Keratinocyte (primary cell): ENCODE measurements at regions not wholly inside any gene's neighbourhood (a gene's known extent, or its start where the extent isn't known, plus 50 kb on each side); places are given as distances from the start of the nearest gene placed in this dataset.

Experiments
- DNase-seq: peaks from one replicate; pipeline ENCODE4 v3.0.0-alpha.2; 2011; ENCODE audit warnings: low read depth, missing footprints, low spot score
- FAIRE-seq: peaks from 2 replicates; lab custom pipeline; 2011; peaks lifted over from hg19 to GRCh38; lab: Jason Lieb, UNC
- H2AFZ ChIP-seq: 2 replicates; pipeline ENCODE4 v1.6.0; 2012; ENCODE audit warnings: low read length, control low read depth, inconsistent platforms; ENCODE audit not compliant: control insufficient read depth
- H3K27ac ChIP-seq: 2 replicates; pipeline ENCODE4 v1.5.1; 2011; ENCODE audit warnings: low read length; ENCODE audit not compliant: control insufficient read depth, insufficient read depth
- H3K27me3 ChIP-seq: 3 replicates; pipeline ENCODE4 v1.6.0; 2011; ENCODE audit warnings: low read length; ENCODE audit not compliant: control insufficient read depth, insufficient read depth; ENCODE audit errors: extremely low read depth
- H3K36me3 ChIP-seq, 2 experiments: 2 replicates in 1 of 2; 3 replicates in 1 of 2; pipeline ENCODE4 v1.5.1; 2011; ENCODE audit warnings: low read length in 2 of 2, mild to moderate bottlenecking in 1 of 2; ENCODE audit not compliant: control insufficient read depth in 2 of 2, insufficient read depth in 2 of 2; ENCODE audit errors: extremely low read depth in 1 of 2
- H3K4me1 ChIP-seq: 3 replicates; pipeline ENCODE4 v1.5.1; 2011; ENCODE audit warnings: low read length; ENCODE audit not compliant: control insufficient read depth, insufficient read depth; ENCODE audit errors: extremely low read depth
- H3K4me2 ChIP-seq: 3 replicates; pipeline ENCODE4 v1.6.0; 2011; ENCODE audit warnings: low read depth, low read length; ENCODE audit not compliant: control insufficient read depth, insufficient read depth; ENCODE audit errors: extremely low read depth
- H3K4me3 ChIP-seq, 3 experiments: fragments of 200-600 bp in 1 of 3; sonication (generic) in 1 of 3; 2 replicates in 2 of 3; 3 replicates in 1 of 3; pipeline ENCODE4 v1.5.1; 2011 to 2016; ENCODE audit warnings: low read length in 3 of 3, mild to moderate bottlenecking in 3 of 3, control low read depth in 2 of 3, inconsistent platforms in 1 of 3, low read depth in 1 of 3, mixed read lengths in 1 of 3, mixed run types in 1 of 3, moderate library complexity in 1 of 3; ENCODE audit not compliant: control insufficient read depth in 2 of 3, insufficient read depth in 2 of 3; ENCODE audit errors: extremely low read depth in 1 of 3
- H3K79me2 ChIP-seq: 2 replicates; pipeline ENCODE4 v1.6.0; 2012; ENCODE audit warnings: low read length; ENCODE audit not compliant: control insufficient read depth, insufficient read depth
- H3K9ac ChIP-seq: 3 replicates; pipeline ENCODE4 v1.6.0; 2011; ENCODE audit warnings: low read length; ENCODE audit not compliant: control insufficient read depth, insufficient read depth; ENCODE audit errors: extremely low read depth
- H3K9me1 ChIP-seq: 3 replicates; pipeline ENCODE4 v1.6.0; 2011; ENCODE audit warnings: low read length; ENCODE audit not compliant: control insufficient read depth, insufficient read depth; ENCODE audit errors: extremely low read depth
- H3K9me3 ChIP-seq: 2 replicates; pipeline ENCODE4 v1.5.1; 2012; ENCODE audit warnings: low read depth, low read length; ENCODE audit not compliant: control insufficient read depth
- H4K20me1 ChIP-seq: 3 replicates; pipeline ENCODE4 v1.6.0; 2011; ENCODE audit warnings: low read length; ENCODE audit not compliant: control insufficient read depth, insufficient read depth; ENCODE audit errors: extremely low read depth
- CTCF ChIP-seq, 3 experiments: IDR thresholded peaks in 1 of 3; conservative IDR thresholded peaks in 1 of 3; optimal IDR thresholded peaks in 1 of 3; 2 replicates in 2 of 3; 3 replicates in 1 of 3; pipeline versions ENCODE3 to v1.5.1; 2011; ENCODE audit warnings: low read length in 3 of 3, mild to moderate bottlenecking in 3 of 3, moderate library complexity in 2 of 3, control low read depth in 1 of 3, inconsistent platforms in 1 of 3; ENCODE audit not compliant: insufficient read depth in 2 of 3; ENCODE audit errors: extremely low read depth in 1 of 3
- EZH2 ChIP-seq: IDR thresholded peaks from one replicate; pipeline ENCODE4 v1.6.1; 2012; ENCODE audit warnings: inconsistent platforms, mild to moderate bottlenecking, low read length, moderate library complexity
- dilution Hi-C: fragments of 300-500 bp; cut with MboI; formaldehyde crosslinking; loops from one replicate; pipeline ENCODE4 v1.7.0; 2020; ENCODE audit warnings: low sequenced_read_pairs; ENCODE audit not compliant: extremely low pct_ligation_motif_present

DNA sequence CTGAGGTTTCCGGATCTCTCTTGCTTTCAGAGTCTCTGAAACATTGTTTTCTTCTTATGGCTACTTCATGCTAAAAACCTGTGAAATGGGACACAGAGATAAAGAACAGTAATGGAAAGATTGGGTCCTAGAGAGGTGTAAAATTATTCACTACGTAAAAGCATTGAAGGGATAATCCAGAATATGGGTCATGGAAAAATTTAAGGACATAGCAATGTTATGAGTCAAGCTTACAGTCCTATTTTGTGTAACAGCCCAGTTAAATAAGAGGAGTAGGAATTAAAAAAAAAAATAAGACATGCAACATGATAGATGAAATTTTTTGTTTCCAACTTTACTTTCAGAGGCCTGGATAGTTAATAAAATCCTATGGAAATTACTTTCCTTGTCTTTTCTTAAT lies 61.9 kb upstream of the ELL2 start:
- H3K9me3 ChIP-seq = no peaks in the 10 kb centered on the region
- dilution Hi-C loops = no loop called here
- TF ChIP-seq EZH2 (no peak), CTCF (optimal IDR thresholded peaks at IDR 0.05 in 1 of 3, IDR thresholded peaks at IDR 0.05 in 1 of 3, conservative IDR thresholded peaks at IDR 0.05 in 1 of 3; ENCODE audit: extremely low read depth in 1 of 3, insufficient read depth in 2 of 3, low read length in 3 of 3) (no peak)
- H3K4me1 ChIP-seq = peaks cover 54% of the 10 kb centered on the region
- H3K36me3 ChIP-seq = no peaks in the 10 kb centered on the region
- H3K4me2 ChIP-seq = peak overlapping the region; percentile 48
- peak overlapping the region; percentile 23 for H2AFZ ChIP-seq
- H3K9ac ChIP-seq = no peak overlapping the region
- FAIRE-seq (peak; percentile 66), DNase-seq (no peak)
- H3K79me2 ChIP-seq = no peaks in the 10 kb centered on the region
- H3K9me1 ChIP-seq = no peaks in the 10 kb centered on the region
- peak overlapping the region; percentile 97 for H3K27ac ChIP-seq
- H4K20me1 ChIP-seq = no peaks in the 10 kb centered on the region
- no peaks in the 10 kb centered on the region for H3K27me3 ChIP-seq
- peak overlapping the region in 1 of 3 experiments; percentile 23 for H3K4me3 ChIP-seq

DNA sequence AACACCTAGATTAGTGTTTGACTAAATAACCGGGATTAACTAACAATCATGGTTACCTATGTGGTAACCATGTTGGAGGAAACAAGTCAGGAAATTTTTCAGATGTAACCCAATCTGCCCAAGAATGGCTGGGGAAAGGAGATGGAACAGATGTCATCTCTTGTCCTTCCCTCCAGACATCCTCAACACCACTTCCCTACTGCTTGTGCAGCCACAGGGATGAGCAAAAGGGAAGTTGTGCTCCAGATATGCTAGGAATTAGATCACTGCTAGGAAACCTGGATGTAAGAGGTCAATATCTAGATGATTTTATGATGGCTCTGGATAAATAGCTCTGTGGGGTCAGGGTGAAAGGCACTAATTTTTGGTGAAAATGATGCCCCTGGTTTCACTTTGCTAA lies 61.3 kb upstream of the ELL2 start:
- dilution Hi-C loops = no loop called here
- H3K9ac ChIP-seq = no peak overlapping the region
- peak overlapping the region; percentile 58 for H2AFZ ChIP-seq
- no peak overlapping the region for H3K4me3 ChIP-seq
- H3K9me3 ChIP-seq = no peaks in the 10 kb centered on the region
- FAIRE-seq (peak; percentile 51), DNase-seq (no peak)
- no peaks in the 10 kb centered on the region for H3K9me1 ChIP-seq
- H4K20me1 ChIP-seq = no peaks in the 10 kb centered on the region
- H3K27ac ChIP-seq = no peak overlapping the region
- H3K4me1 ChIP-seq = peaks cover 52% of the 10 kb centered on the region
- no peak for TF ChIP-seq EZH2
- no peak for TF ChIP-seq CTCF (optimal IDR thresholded peaks at IDR 0.05 in 1 of 3, IDR thresholded peaks at IDR 0.05 in 1 of 3, conservative IDR thresholded peaks at IDR 0.05 in 1 of 3; ENCODE audit: extremely low read depth in 1 of 3, insufficient read depth in 2 of 3, low read length in 3 of 3)
- H3K79me2 ChIP-seq = no peaks in the 10 kb centered on the region
- H3K4me2 ChIP-seq = peak overlapping the region; percentile 48
- no peaks in the 10 kb centered on the region for H3K27me3 ChIP-seq
- no peaks in the 10 kb centered on the region for H3K36me3 ChIP-seq
